DOHH2 (cell line): ENCODE measurements at regions not wholly inside any gene's neighbourhood (a gene's known extent, or its start where the extent isn't known, plus 50 kb on each side); places are given as distances from the start of the nearest gene placed in this dataset.

Source experiments
- H3F3A ChIP-seq: fragments of 200-600 bp; sonication (generic), shearing (Covaris generic); 2 replicates; pipeline ENCODE4 v1.6.0; 2016; ENCODE audit warnings: antibody characterized with exemption, mild to moderate bottlenecking; ENCODE audit not compliant: control insufficient read depth, insufficient read depth
- H3K27ac ChIP-seq: fragments of 200-600 bp; sonication (generic); 2 replicates; pipeline ENCODE4 v1.5.1; 2014; ENCODE audit warnings: low read depth, mild to moderate bottlenecking, low read length, moderate library complexity
- H3K27me3 ChIP-seq: fragments of 200-600 bp; sonication (generic); 2 replicates; pipeline ENCODE4 v1.6.1; 2014; ENCODE audit warnings: mild to moderate bottlenecking, low read length, mixed read lengths; ENCODE audit not compliant: control insufficient read depth
- H3K36me3 ChIP-seq: fragments of 200-600 bp; sonication (generic); 2 replicates; pipeline ENCODE4 v1.6.1; 2014; ENCODE audit warnings: mild to moderate bottlenecking, low read length, moderate library complexity, mixed read lengths; ENCODE audit not compliant: control insufficient read depth
- H3K4me1 ChIP-seq: fragments of 200-600 bp; sonication (generic); 2 replicates; pipeline ENCODE4 v1.6.1; 2014; ENCODE audit warnings: mild to moderate bottlenecking, low read length, mixed read lengths; ENCODE audit not compliant: control insufficient read depth
- H3K4me2 ChIP-seq: fragments of 200-600 bp; sonication (generic); 2 replicates; pipeline ENCODE4 v1.6.0; 2014; ENCODE audit warnings: mild to moderate bottlenecking, low read length, moderate library complexity
- H3K4me3 ChIP-seq: fragments of 200-600 bp; sonication (generic); 2 replicates; pipeline ENCODE4 v1.5.1; 2014; ENCODE audit warnings: mild to moderate bottlenecking, low read length, mixed read lengths
- H3K79me2 ChIP-seq: fragments of 200-600 bp; sonication (generic); 2 replicates; pipeline ENCODE4 v1.6.1; 2014; ENCODE audit warnings: mild to moderate bottlenecking, low read length, mixed read lengths; ENCODE audit not compliant: control insufficient read depth
- H3K9me2 ChIP-seq: fragments of 200-600 bp; sonication (generic); replicated peaks from 2 replicates; pipeline ENCODE4 v1.6.1; 2014; ENCODE audit warnings: mild to moderate bottlenecking, low read length, mixed read lengths; ENCODE audit not compliant: control insufficient read depth
- H3K9me3 ChIP-seq: fragments of 200-600 bp; sonication (generic); 2 replicates; pipeline ENCODE4 v1.6.1; 2014; ENCODE audit warnings: antibody characterized with exemption, low read length, mixed read lengths; ENCODE audit not compliant: control insufficient read depth, insufficient read depth
- H4K20me1 ChIP-seq: fragments of 200-600 bp; sonication (generic); 2 replicates; pipeline ENCODE4 v1.6.0; 2014; ENCODE audit warnings: low read depth, mild to moderate bottlenecking, antibody characterized with exemption, low read length, moderate library complexity; ENCODE audit not compliant: control insufficient read depth, insufficient read depth
- CTCF ChIP-seq: fragments of 200-600 bp; sonication (generic); IDR thresholded peaks from one replicate; pipeline ENCODE4 v1.5.1; 2014; ENCODE audit warnings: antibody characterized with exemption, mild to moderate bottlenecking, low read depth, low read length; ENCODE audit not compliant: poor library complexity, severe bottlenecking
- EZH2phosphoT487 ChIP-seq: fragments of 200-600 bp; sonication (generic); IDR thresholded peaks from 2 replicates; pipeline ENCODE4 v1.6.1; 2017; ENCODE audit warnings: borderline replicate concordance, mild to moderate bottlenecking, antibody characterized with exemption, low read length, moderate library complexity, mixed read lengths

GRCh38 chr21:23664193-23664694 is 1943.0 kb downstream of the MRPL39 start:
- Histone ChIP-seq H3K4me3 (no peak overlapping the region), H3K4me1 (no peaks in the 10 kb centered on the region), H3K4me2 (no peak overlapping the region)

GRCh38 chr21:23660560-23660959 is 1946.7 kb downstream of the MRPL39 start:
- Histone ChIP-seq H3F3A (no peaks in the 10 kb centered on the region), H3K4me2 (no peak overlapping the region), H3K4me1 (no peaks in the 10 kb centered on the region), H3K4me3 (no peak overlapping the region), H3K27ac (no peak overlapping the region), H3K9me3 (no peaks in the 10 kb centered on the region), H4K20me1 (no peaks in the 10 kb centered on the region), H3K36me3 (no peaks in the 10 kb centered on the region), H3K27me3 (no peaks in the 10 kb centered on the region), H3K79me2 (no peaks in the 10 kb centered on the region), H3K9me2 (no peaks in the 10 kb centered on the region)
- TF ChIP-seq CTCF (no peak), EZH2phosphoT487 (no peak)

More at GRCh38 chr21:23664193-23664694, 1943.0 kb downstream of the MRPL39 start:
- no peaks in the 10 kb centered on the region for H3K27me3 ChIP-seq
- no peaks in the 10 kb centered on the region for H3K9me2 ChIP-seq
- H3K9me3 ChIP-seq = no peaks in the 10 kb centered on the region
- no peak overlapping the region for H3K27ac ChIP-seq
- H4K20me1 ChIP-seq = no peaks in the 10 kb centered on the region
- no peaks in the 10 kb centered on the region for H3K79me2 ChIP-seq
- TF ChIP-seq CTCF (no peak), EZH2phosphoT487 (no peak)
- H3K36me3 ChIP-seq = no peaks in the 10 kb centered on the region
- no peaks in the 10 kb centered on the region for H3F3A ChIP-seq

GRCh38 chr21:23644768-23645167 is 1962.5 kb downstream of the MRPL39 start:
- Histone ChIP-seq H3K9me3 (peaks cover 18% of the 10 kb centered on the region; the same call in 1 of the 2 replicates), H3K79me2 (no peaks in the 10 kb centered on the region), H3K27me3 (no peaks in the 10 kb centered on the region), H3K36me3 (no peaks in the 10 kb centered on the region), H3K9me2 (no peaks in the 10 kb centered on the region), H3K4me1 (no peaks in the 10 kb centered on the region), H3K4me3 (no peak overlapping the region), H3F3A (no peaks in the 10 kb centered on the region), H3K27ac (no peak overlapping the region), H3K4me2 (no peak overlapping the region), H4K20me1 (no peaks in the 10 kb centered on the region)
- TF ChIP-seq EZH2phosphoT487 (no peak), CTCF (no peak)
